ENCODE measurements at regions not wholly inside any gene's neighbourhood (a gene's known extent, or its start where the extent isn't known, plus 50 kb on each side); places are given as distances from the start of the nearest gene placed in this dataset.

GRCh38 chr6:169315830-169316614 lies 62.4 kb upstream of the THBS2 start:
- TF ChIP-seq POLR2A (IDR thresholded peaks at IDR 0.05) (no peak), POLR2AphosphoS5 (IDR thresholded peaks at IDR 0.05) (no peak)
- TF ChIP-seq, protein P1, sequence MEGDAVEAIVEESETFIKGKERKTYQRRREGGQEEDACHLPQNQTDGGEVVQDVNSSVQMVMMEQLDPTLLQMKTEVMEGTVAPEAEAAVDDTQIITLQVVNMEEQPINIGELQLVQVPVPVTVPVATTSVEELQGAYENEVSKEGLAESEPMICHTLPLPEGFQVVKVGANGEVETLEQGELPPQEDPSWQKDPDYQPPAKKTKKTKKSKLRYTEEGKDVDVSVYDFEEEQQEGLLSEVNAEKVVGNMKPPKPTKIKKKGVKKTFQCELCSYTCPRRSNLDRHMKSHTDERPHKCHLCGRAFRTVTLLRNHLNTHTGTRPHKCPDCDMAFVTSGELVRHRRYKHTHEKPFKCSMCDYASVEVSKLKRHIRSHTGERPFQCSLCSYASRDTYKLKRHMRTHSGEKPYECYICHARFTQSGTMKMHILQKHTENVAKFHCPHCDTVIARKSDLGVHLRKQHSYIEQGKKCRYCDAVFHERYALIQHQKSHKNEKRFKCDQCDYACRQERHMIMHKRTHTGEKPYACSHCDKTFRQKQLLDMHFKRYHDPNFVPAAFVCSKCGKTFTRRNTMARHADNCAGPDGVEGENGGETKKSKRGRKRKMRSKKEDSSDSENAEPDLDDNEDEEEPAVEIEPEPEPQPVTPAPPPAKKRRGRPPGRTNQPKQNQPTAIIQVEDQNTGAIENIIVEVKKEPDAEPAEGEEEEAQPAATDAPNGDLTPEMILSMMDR (IDR thresholded peaks at IDR 0.05): no peak

DNA sequence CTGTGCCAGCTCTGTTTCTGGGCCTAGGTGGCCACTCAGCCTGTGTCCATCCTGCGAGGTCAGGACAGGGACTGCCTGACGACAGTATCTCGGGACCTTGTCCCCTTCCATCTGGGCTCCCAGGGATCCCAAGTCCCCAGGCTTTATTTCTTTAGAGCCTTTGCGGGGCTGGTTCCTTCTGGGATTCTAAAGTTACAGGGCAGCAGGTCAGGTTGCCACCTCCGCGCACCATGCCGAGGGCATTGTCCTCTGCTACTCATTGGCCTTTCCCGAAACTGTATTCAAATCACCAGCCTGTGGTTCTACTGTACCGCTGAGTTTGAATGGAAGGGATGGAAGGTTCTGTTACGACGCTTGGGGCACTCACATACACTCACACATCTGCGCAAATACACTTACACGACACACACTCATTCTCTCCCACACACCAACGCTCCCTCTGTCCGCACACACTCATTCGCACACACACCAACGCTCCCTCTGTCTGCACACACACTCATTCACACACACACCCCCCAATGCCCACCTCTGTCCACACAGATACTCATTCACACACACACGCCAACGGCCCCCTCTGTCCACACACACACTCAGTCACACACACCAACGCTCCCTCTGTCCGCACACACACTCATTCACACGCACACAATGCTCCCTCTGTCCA lies 59.8 kb upstream of the THBS2 start:
- 93% methylated on average over 22 of the region's 22 CpGs for WGBS
- Histone ChIP-seq H3K4me3 (no peak overlapping the region), H3K27me3 (replicated peaks; ENCODE audit: insufficient read depth) (no peaks in the 10 kb centered on the region), H3K36me3 (no peaks in the 10 kb centered on the region), H3K27ac (no peak overlapping the region), H3K4me1 (replicated peaks) (no peaks in the 10 kb centered on the region), H3K9me3 (no peaks in the 10 kb centered on the region)
- intact Hi-C loops (cut with DNase I): no loop called here
- no peak for TF ChIP-seq POLR2A (IDR thresholded peaks at IDR 0.05)
- DNase-seq (ENCODE audit: low spot score): no peak

More at GRCh38 chr6:169315830-169316614, 62.4 kb upstream of the THBS2 start:
- Histone ChIP-seq H3K36me3 (no peaks in the 10 kb centered on the region), H3K27ac (no peak overlapping the region), H3K9me3 (no peaks in the 10 kb centered on the region), H3K4me1 (replicated peaks) (no peaks in the 10 kb centered on the region), H3K4me3 (no peak overlapping the region), H3K27me3 (replicated peaks; ENCODE audit: insufficient read depth) (no peaks in the 10 kb centered on the region)
- 96% methylated on average over 12 of the region's 12 CpGs for WGBS
- DNase-seq (ENCODE audit: low spot score): no peak
- intact Hi-C loops (cut with DNase I): no loop called here

DNA sequence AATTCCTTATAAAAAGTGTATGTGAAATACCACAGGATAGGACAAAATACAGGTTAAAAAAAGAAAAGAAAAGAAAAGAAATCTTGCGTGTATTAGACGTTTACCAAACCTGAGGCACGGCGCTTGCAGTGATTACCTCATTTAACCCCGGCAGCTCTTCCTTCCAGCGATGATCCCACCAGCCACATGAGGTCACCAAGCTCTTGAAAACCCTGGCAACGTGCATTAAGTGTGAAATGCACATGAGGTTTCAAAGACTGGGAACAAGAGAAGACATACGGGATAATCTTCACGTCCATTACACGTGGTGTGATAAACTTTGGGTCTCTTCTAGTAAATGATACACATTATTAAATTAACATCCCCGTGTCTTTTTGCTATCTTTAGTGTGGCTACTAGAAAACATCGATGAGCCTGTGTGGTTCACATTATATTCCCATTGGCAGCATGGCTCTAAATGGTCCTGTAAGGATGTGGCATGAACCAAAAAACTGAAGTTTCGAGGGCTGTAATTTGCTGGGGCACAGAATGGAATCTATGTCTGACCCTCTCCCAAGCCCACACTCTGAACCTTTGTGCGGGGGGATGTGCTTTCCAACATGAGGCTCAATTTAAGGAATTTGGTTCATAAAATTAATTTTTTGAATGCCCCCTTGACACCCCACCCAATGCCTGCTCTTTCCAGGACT lies 59.2 kb upstream of the THBS2 start:
- no peak for TF ChIP-seq POLR2A (IDR thresholded peaks at IDR 0.05)
- no peak for TF ChIP-seq POLR2AphosphoS5 (IDR thresholded peaks at IDR 0.05)
- TF ChIP-seq, protein P1 (IDR thresholded peaks at IDR 0.05): no peak
- Histone ChIP-seq H3K27ac (no peak overlapping the region), H3K4me3 (no peak overlapping the region), H3K4me1 (replicated peaks) (no peaks in the 10 kb centered on the region), H3K27me3 (replicated peaks; ENCODE audit: insufficient read depth) (no peaks in the 10 kb centered on the region), H3K36me3 (no peaks in the 10 kb centered on the region), H3K9me3 (no peaks in the 10 kb centered on the region)
- intact Hi-C loops (cut with DNase I): no loop called here
- WGBS: 77% methylated on average over 14 of the region's 14 CpGs
- no peak for DNase-seq (ENCODE audit: low spot score)

DNA sequence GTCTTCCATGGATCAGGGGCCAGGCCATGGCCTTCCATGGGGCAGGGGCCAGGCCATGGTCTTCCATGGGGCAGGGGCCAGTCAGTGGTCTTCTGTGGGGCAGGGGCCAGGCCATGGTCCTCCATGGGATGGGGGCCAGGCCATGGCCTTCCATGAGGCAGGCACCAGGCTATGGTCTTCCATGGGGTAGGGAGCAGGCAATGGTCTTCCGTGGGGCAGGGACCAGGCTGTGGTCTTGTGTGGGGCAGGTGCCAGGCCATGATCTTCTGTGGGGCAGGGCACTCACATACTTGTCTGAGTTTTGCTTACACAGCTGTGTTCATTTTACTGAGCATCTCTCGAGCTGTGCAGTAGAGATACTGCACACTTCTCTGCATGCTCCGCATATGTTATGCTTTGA lies 57.3 kb upstream of the THBS2 start:
- H3K9me3 ChIP-seq: no peaks in the 10 kb centered on the region
- 87% methylated on average over 3 of the region's 3 CpGs for WGBS
- intact Hi-C loops (cut with DNase I): no loop called here
- no peaks in the 10 kb centered on the region for H3K4me1 ChIP-seq (replicated peaks)
- H3K27ac ChIP-seq: no peak overlapping the region
- TF ChIP-seq POLR2A (IDR thresholded peaks at IDR 0.05) (no peak), POLR2AphosphoS5 (IDR thresholded peaks at IDR 0.05) (no peak)
- TF ChIP-seq, protein P1 (IDR thresholded peaks at IDR 0.05): no peak
- no peak for DNase-seq (ENCODE audit: low spot score)
- no peak overlapping the region for H3K4me3 ChIP-seq
- H3K27me3 ChIP-seq (replicated peaks; ENCODE audit: insufficient read depth): no peaks in the 10 kb centered on the region
- H3K36me3 ChIP-seq: no peaks in the 10 kb centered on the region

Measured in prostate gland (tissue), 2 donors.